Epidermal melanocyte (primary cell): ENCODE measurements at regions not wholly inside any gene's neighbourhood (a gene's known extent, or its start where the extent isn't known, plus 50 kb on each side); places are given as distances from the start of the nearest gene placed in this dataset.

Experiments used
- DNase-seq: peaks from one replicate; pipeline ENCODE4 v3.0.0; 2011; ENCODE audit warnings: low spot score; ENCODE audit not compliant: insufficient read length

DNA sequence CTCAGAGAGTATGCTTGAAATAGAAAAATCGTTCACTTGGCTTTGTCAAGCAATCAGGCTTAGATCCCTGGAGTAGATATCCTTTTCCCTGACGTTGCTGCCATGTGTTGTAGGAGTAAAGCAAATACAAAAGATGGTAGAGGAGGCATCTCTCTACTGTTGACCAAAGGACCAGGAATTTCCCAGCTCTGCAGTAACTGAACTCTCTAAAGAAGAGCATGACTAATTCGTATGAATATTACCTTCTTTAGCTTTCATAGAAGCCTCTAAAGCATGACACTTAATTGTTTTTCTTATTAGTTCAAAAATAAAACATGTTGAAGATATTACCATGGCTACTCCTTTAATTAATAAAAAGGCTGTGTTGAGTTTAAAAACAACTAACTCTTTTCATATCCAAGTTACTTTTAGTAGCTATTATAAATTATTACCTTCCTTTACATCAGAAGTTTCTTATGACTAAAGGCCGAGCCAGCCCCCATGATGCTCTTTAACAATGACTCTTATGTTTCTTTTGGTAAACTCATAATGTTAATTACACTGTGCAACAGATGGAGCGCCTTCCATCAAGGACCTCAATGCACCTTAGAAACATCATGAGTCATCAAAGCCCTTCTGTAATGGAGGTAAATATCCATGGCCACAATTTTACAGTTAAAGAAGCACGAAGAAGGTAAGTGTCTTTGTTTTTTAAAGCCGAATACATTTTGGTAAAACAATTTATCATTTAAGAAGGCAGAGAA, 352.4 kb downstream of the KLF5 start:
- no peak for DNase-seq

GRCh38 chr13:73406454-73406853, 347.6 kb downstream of the KLF5 start:
- DNase-seq = no peak

DNA sequence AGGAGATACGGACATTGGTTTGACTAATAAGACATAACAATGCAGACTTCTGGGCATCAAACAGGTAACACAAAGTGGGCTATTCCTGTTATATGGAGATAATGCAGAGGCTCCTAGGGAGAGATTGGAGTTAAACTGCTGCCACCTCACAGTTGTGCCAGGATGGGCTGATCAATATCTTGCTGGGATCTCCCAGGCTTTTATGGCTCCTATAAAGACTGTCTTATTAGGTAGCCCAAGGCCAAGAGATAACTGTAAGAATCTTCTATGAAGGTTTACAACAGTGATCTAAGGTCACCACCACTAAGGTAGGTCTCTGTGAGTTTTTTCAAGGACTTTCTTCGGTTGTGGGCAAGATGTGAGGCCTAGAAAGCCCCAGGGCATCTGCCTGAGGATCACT, 345.8 kb downstream of the KLF5 start:
- DNase-seq = no peak

GRCh38 chr13:73403355-73404120, 344.7 kb downstream of the KLF5 start:
- DNase-seq = no peak

DNA sequence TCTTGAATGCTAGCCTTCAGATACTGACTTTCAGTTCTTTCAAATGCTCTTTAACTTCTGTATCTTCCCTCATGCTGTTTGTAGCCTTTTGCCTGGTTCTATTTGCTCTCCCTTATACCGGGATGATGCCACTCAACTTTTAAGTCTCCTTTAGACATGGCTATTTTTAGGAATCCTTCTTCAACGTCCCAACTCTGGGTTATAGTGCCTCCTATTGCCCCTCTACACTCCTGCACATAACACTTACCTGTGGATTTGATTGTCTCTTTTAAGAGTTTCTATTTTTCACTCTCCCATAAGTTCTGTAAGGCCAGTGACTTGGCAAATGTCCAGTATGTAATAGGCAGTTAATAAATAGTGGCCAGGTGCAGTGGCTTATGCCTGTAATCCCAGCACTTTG, 343.0 kb downstream of the KLF5 start:
- DNase-seq = no peak

GRCh38 chr13:73399347-73400216, 340.8 kb downstream of the KLF5 start:
- no peak for DNase-seq

- no peak for DNase-seq
Measured at GRCh38 chr13:73397496-73398305, 338.9 kb downstream of the KLF5 start.

DNA sequence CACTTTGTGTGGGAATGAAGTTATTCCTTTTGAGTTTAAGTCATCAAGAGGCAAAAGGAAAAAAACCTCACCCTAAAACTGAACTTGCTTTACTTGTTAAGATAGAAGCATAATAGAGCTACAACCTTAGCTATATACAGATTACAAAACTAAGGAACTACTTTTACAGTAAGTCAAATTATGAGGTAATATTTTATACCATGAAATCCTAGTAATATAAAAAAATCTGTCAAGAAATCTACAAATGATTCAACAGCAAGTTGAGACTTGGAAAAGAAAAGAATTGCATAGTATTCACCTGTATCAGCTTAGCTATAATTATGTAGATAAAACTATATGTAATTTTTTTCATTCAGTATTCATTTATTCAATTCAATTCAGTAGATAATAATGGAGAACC, 335.3 kb downstream of the KLF5 start:
- DNase-seq = no peak

- DNase-seq = no peak
Measured at GRCh38 chr13:73390100-73390499, 331.3 kb downstream of the KLF5 start.

GRCh38 chr13:73388586-73388985, 329.8 kb downstream of the KLF5 start:
- no peak for DNase-seq

DNA sequence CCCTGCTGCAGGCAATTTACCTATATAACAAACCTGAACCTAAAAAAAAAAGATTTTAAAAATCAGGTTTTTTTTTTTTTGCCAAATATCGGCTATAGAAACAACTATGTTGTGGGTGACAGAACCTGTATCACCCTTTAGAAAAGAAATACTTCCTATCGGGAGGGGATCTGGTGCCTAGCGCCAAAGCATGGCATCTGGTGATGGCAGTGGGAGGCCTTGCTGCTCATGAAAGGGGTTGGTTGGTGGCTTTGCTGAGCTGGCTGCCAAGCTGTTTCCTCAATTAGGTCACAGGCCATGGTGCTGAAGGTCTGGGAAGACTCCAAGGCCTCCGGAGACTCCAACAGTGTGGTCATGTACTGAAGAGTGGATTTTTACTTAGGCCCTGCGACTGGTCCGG, 328.5 kb downstream of the KLF5 start:
- DNase-seq = no peak

DNA sequence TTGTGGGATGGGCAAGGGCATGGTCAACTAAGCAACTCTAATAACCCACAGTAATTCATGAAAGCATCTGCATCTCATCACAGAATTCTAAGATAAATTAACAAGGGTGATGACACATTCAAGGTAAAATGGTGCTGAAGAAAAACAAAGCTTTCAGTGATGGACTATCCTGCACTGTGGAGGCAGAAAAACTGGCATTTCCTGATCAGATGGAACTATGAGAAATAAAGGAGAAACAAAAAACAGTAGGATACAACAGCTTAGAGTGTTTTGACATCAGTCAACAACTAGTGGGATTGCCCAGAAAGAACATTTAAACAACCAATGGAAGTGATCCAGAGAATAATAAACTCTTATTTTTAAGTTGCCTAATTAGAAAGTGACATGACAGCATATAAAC, 327.0 kb downstream of the KLF5 start:
- DNase-seq = no peak

GRCh38 chr13:73372666-73373627, 314.1 kb downstream of the KLF5 start:
- DNase-seq = no peak

- no peak for DNase-seq
Measured at GRCh38 chr13:73370066-73370465, 311.3 kb downstream of the KLF5 start.

DNA sequence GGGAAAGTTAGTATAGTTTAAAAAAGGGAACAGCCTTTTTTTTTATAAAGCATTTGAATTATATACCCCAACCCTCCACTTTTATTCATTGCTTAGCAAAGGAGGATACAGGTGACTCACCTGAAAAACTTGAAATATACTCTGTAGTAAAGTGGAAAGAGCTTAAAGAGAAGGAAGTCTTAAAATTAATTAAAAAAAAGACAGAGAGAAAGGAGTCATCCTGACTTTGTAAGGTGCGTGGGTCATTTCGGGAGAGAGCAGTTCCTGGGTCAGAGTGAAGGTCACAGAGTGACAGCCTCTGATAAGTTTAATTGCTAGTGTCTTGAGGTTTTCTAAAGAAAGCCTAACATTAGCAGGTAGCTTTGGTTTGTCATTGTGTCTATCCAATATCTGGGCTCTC, 310.3 kb downstream of the KLF5 start:
- DNase-seq = no peak

- DNase-seq = no peak
Measured at GRCh38 chr13:73368608-73369007, 309.8 kb downstream of the KLF5 start.

- no peak for DNase-seq
Measured at GRCh38 chr13:73367886-73368285, 309.1 kb downstream of the KLF5 start.

DNA sequence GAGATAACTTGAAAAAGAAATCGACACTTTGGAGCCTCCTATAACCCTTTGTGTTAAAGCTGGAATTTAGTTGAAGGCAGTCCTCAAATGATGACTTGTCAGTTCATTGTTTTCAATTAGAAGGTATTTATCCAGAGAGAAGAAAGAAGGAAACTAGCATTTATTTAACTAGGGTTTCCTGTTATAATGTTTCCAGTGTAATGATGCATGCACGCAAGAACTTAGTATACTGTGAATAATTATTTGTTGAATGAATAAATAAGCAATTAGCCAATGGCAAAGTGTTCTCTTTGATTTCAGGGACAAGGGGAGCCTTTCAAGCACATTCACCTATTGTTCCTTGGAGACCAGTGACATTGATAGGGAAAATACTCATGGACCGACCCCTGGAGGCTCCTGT, 307.4 kb downstream of the KLF5 start:
- no peak for DNase-seq

DNA sequence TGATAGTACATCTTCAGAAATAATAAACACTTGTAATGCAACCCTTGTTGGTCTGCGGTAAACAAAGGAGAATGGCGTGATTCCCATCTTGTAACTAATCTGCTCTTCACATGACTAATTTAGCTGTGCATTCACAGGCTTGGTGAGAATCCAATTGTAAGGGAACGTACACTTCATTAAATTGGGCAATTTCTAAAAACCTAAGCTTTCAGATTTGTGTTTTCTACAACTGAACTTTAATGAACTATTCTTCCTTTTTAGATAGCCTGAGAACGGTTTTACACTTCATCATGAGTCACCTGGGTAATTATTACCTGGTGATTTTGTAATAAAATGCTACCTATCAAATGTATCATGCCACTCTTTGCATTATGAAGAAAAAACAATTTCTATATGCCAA, 306.9 kb downstream of the KLF5 start:
- no peak for DNase-seq

- no peak for DNase-seq
Measured at GRCh38 chr13:73365252-73365651, 306.4 kb downstream of the KLF5 start.
